ENCODE measurements at regions not wholly inside any gene's neighbourhood (a gene's known extent, or its start where the extent isn't known, plus 50 kb on each side); places are given as distances from the start of the nearest gene placed in this dataset.

DNA sequence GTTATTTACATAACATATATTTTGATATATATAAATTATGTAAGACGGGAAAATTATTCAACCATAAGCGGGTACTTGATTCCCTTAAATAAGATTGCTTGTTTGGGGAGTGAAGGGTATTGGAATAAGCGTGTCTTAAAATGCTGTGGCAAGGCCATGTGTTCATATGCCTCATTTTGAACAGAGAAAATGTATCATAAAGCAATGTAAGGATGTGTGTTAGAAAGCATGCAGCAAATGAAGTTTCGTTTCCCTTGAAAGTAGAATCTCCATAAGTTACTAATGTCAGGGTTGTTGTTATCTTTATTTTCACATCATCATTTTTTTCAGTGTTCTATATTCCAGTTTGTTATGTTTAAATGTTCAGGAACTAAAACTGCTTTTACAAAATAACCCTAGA, 465.6 kb downstream of the FOXG1 start:
- no peak for ATAC-seq
- no peak for TF ChIP-seq POLR2A (IDR thresholded peaks at IDR 0.05)
- TF ChIP-seq, protein P1, sequence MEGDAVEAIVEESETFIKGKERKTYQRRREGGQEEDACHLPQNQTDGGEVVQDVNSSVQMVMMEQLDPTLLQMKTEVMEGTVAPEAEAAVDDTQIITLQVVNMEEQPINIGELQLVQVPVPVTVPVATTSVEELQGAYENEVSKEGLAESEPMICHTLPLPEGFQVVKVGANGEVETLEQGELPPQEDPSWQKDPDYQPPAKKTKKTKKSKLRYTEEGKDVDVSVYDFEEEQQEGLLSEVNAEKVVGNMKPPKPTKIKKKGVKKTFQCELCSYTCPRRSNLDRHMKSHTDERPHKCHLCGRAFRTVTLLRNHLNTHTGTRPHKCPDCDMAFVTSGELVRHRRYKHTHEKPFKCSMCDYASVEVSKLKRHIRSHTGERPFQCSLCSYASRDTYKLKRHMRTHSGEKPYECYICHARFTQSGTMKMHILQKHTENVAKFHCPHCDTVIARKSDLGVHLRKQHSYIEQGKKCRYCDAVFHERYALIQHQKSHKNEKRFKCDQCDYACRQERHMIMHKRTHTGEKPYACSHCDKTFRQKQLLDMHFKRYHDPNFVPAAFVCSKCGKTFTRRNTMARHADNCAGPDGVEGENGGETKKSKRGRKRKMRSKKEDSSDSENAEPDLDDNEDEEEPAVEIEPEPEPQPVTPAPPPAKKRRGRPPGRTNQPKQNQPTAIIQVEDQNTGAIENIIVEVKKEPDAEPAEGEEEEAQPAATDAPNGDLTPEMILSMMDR (IDR thresholded peaks at IDR 0.05), result no peak
- Histone ChIP-seq H3K27ac (no peak overlapping the region), H3K9me3 (no peaks in the 10 kb centered on the region), H3K4me1 (no peaks in the 10 kb centered on the region), H3K27me3 (no peaks in the 10 kb centered on the region), H3K36me3 (replicated peaks in 1 of 2; ENCODE audit: insufficient read depth in 1 of 2, low read depth in 2 of 2) (no peaks in the 10 kb centered on the region), H3K4me3 (no peak overlapping the region)
- DNase-seq, result no peak
- intact Hi-C loops (cut with DNase I), result no loop called here
- 62 to 67% methylated on average over 4 of the region's 4 CpGs for WGBS, 2 donors

DNA sequence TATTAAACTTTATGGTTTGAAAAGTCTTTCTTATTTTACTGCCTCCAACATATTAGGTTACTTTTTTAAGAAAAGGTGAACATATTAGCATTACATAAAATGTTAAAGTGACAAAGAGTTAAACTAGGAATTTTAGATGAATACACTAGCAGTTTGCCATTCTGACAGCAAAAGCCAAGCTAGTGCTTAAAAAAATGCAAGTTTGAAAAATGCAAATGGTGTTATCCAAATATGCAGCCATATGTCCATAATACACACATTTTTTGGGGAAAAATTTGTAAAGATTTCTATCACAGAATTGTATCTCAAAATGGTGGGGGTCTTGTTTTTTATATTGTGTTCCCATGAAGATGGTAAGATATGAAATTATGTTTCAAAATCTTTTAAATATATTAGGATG, 466.1 kb downstream of the FOXG1 start:
- TF ChIP-seq POLR2A (IDR thresholded peaks at IDR 0.05), result no peak
- TF ChIP-seq, protein P1 (IDR thresholded peaks at IDR 0.05), result no peak
- H3K4me1 ChIP-seq, result no peaks in the 10 kb centered on the region
- no peak for ATAC-seq
- no peak overlapping the region for H3K27ac ChIP-seq
- no peaks in the 10 kb centered on the region for H3K36me3 ChIP-seq (replicated peaks in 1 of 2; ENCODE audit: insufficient read depth in 1 of 2, low read depth in 2 of 2)
- no peaks in the 10 kb centered on the region for H3K9me3 ChIP-seq
- H3K4me3 ChIP-seq, result no peak overlapping the region
- H3K27me3 ChIP-seq, result no peaks in the 10 kb centered on the region
- no peak for DNase-seq
- intact Hi-C loops (cut with DNase I), result no loop called here

DNA sequence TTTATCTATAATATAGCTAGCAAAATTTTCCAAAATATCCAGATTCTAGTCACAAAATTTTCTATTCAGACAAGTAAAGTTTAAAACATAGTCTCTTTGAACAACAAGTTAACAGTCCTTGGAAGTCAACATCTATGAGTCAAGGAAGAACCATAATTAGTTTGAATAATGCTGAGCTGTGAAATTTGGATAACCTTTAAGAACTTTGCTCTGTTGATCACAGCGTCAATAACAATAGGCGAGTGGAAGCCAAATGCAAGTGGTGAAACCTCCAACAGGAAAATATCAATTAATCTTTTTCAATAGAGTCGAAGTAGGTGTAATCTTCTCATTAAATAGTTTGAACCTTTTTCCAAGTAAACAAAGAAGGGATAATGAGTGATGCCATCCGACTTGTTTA, 466.6 kb downstream of the FOXG1 start:
- Histone ChIP-seq H3K4me3 (no peak overlapping the region), H3K27me3 (no peaks in the 10 kb centered on the region), H3K4me1 (no peaks in the 10 kb centered on the region), H3K27ac (no peak overlapping the region), H3K9me3 (no peaks in the 10 kb centered on the region), H3K36me3 (replicated peaks in 1 of 2; ENCODE audit: insufficient read depth in 1 of 2, low read depth in 2 of 2) (no peaks in the 10 kb centered on the region)
- ATAC-seq, result no peak
- no peak for DNase-seq
- intact Hi-C loops (cut with DNase I), result no loop called here
- 9 to 14% methylated on average over 4 of the region's 4 CpGs for WGBS, 2 donors
- TF ChIP-seq, protein P1 (IDR thresholded peaks at IDR 0.05), result no peak
- TF ChIP-seq POLR2A (IDR thresholded peaks at IDR 0.05), result no peak

DNA sequence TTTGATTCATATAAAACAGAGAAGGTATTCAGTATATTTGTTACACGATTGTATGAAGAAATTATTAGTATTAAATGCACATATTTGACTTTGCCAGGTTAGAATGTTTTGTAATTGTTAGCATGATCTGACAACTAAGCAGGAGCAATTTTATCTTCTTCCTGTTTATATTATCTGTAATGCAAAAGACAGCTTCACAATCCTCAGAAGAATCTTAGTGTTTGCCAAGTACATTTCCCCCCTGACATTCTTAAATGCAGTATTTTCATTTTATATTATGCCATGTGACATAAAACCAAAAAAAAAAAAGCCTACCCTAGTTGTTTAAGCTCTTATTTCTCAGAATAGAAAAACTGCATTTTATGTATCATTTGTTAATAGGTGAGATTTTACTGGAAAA, 469.4 kb downstream of the FOXG1 start:
- TF ChIP-seq, protein P1 (IDR thresholded peaks at IDR 0.05), result no peak
- no peak for TF ChIP-seq POLR2A (IDR thresholded peaks at IDR 0.05)
- H3K4me1 ChIP-seq, result no peaks in the 10 kb centered on the region
- ATAC-seq, result no peak
- 35 to 47% methylated on average over 1 of the region's 1 CpG for WGBS, 2 donors
- H3K9me3 ChIP-seq, result no peaks in the 10 kb centered on the region
- no peaks in the 10 kb centered on the region for H3K36me3 ChIP-seq (replicated peaks in 1 of 2; ENCODE audit: insufficient read depth in 1 of 2, low read depth in 2 of 2)
- no peak overlapping the region for H3K4me3 ChIP-seq
- no peak for DNase-seq
- intact Hi-C loops (cut with DNase I), result no loop called here
- no peak overlapping the region for H3K27ac ChIP-seq
- no peaks in the 10 kb centered on the region for H3K27me3 ChIP-seq

DNA sequence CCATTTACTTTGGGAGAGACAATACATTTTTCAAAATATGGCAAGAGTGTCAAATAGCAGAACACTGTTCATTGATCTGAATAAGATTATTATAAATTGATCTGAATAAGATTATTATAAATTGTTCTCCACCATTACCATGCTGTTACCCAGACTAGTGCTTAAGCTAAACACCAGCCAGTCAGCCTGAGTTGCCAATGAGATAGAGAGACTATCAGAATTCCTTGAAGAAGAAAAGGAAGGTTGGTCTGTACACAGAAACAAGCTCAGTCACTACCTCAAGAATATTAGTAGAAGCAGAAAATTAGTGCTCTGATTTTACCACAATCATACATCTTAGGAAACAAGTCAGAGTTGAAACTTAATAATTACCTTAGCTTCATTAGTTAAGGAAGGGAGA, 469.8 kb downstream of the FOXG1 start:
- intact Hi-C loops (cut with DNase I), result no loop called here
- DNase-seq (no peak), ATAC-seq (no peak)
- no peaks in the 10 kb centered on the region for H3K4me1 ChIP-seq
- TF ChIP-seq, protein P1 (IDR thresholded peaks at IDR 0.05), result no peak
- no peak for TF ChIP-seq POLR2A (IDR thresholded peaks at IDR 0.05)
- H3K27ac ChIP-seq, result no peak overlapping the region
- H3K9me3 ChIP-seq, result no peaks in the 10 kb centered on the region
- H3K27me3 ChIP-seq, result no peaks in the 10 kb centered on the region
- H3K36me3 ChIP-seq (replicated peaks in 1 of 2; ENCODE audit: insufficient read depth in 1 of 2, low read depth in 2 of 2), result no peaks in the 10 kb centered on the region
- H3K4me3 ChIP-seq, result no peak overlapping the region
